ENCODE measurements at regions not wholly inside any gene's neighbourhood (a gene's known extent, or its start where the extent isn't known, plus 50 kb on each side); places are given as distances from the start of the nearest gene placed in this dataset.
A peak's percentile ranks its signal among the peaks of the same experiment; 100 is the strongest.

GRCh38 chr6:25035512-25036435, 100.0 kb upstream of the RIPOR2 start:
- Histone ChIP-seq H3K27ac (ENCODE audit: low read length) (peak overlapping the region; percentile 82), H3K4me1 (ENCODE audit: control insufficient read depth in 1 of 2, extremely low read depth in 1 of 2, insufficient read depth in 2 of 2, low read length in 2 of 2) (peaks cover 33 to 52% of the 10 kb centered on the region in 2 experiments), H3K9me3 (no peaks in the 10 kb centered on the region), H3K4me3 (ENCODE audit: control insufficient read depth in 1 of 2, extremely low read depth in 1 of 2, low read length in 1 of 2) (peak overlapping the region; percentile 25 to 31), H3K36me3 (ENCODE audit: control insufficient read depth in 2 of 2, extremely low read depth in 1 of 2, insufficient read depth in 1 of 2, low read length in 1 of 2) (peaks cover 0 to 2% of the 10 kb centered on the region in 2 donors), H3K27me3 (replicated peaks in 1 of 2; ENCODE audit: control insufficient read depth in 2 of 2, extremely low read depth in 1 of 2, insufficient read depth in 2 of 2, low read length in 1 of 2) (no peaks in the 10 kb centered on the region)
- no peaks in the 10 kb centered on the region for H3K9me3 Mint-ChIP-seq
- peak overlapping the region; percentile 76 to 82 (median 79) for H3K4me3 Mint-ChIP-seq
- H3K27me3 Mint-ChIP-seq: no peaks in the 10 kb centered on the region
- DNase-seq: peak in 1 of 35 experiments; percentile 56
- 9% methylated on average over 8 of the region's 16 CpGs for WGBS (ENCODE audit: insufficient coverage)
- ATAC-seq (replicated peaks in 1 of 4): peak; percentile 43 to 62 (median 56)
- H3K36me3 Mint-ChIP-seq: no peaks in the 10 kb centered on the region
- ChIA-PET POLR2A (interaction anchor here (0.7 to 1.2 kb wide), 4 partner anchors 9 to 202 kb away, joined by 3 to 5 read pairs (median 3); no protein-coding TSS in a partner anchor), CTCF (interaction anchor here (0.6 to 5.6 kb wide), 10 partner anchors 9 to 180 kb away, joined by 3 to 37 read pairs (median 4); no protein-coding TSS in a partner anchor)
- peak overlapping the region; percentile 90 to 100 for H3K27ac Mint-ChIP-seq
- peaks cover 71 to 75% (median 75%) of the 10 kb centered on the region in 3 donors for H3K4me1 Mint-ChIP-seq

GRCh38 chr6:25036461-25036860, 100.7 kb upstream of the RIPOR2 start:
- no peaks in the 10 kb centered on the region for H3K36me3 Mint-ChIP-seq
- 100% methylated on average over 2 of the region's 3 CpGs for WGBS (ENCODE audit: insufficient coverage)
- POLR2A ChIA-PET: interaction anchor here in 1 of 2 donors (0.9 to 1.0 kb wide), 2 partner anchors 9 to 13 kb away, joined by 3 to 5 read pairs; no protein-coding TSS in a partner anchor

GRCh38 chr6:25038300-25038699, 102.5 kb upstream of the RIPOR2 start:
- ATAC-seq (replicated peaks in 1 of 4) (no peak), DNase-seq (no peak)
- H3K27ac ChIP-seq (ENCODE audit: low read length): peak overlapping the region; percentile 93
- CTCF ChIA-PET: interaction anchor here (0.5 to 5.6 kb wide), 9 partner anchors 11 to 184 kb away, joined by 3 to 37 read pairs (median 4); no protein-coding TSS in a partner anchor
- H3K27me3 ChIP-seq (replicated peaks in 1 of 2; ENCODE audit: control insufficient read depth in 2 of 2, extremely low read depth in 1 of 2, insufficient read depth in 2 of 2, low read length in 1 of 2): no peaks in the 10 kb centered on the region
- Mint-ChIP-seq H3K27ac (peak overlapping the region; percentile 95 to 100), H3K27me3 (no peaks in the 10 kb centered on the region), H3K36me3 (no peaks in the 10 kb centered on the region), H3K9me3 (no peaks in the 10 kb centered on the region), H3K4me1 (peaks cover 89 to 90% (median 89%) of the 10 kb centered on the region in 3 donors), H3K4me3 (peak overlapping the region in 2 of 3 donors; percentile 98 to 100)
- H3K4me1 ChIP-seq (ENCODE audit: control insufficient read depth in 1 of 2, extremely low read depth in 1 of 2, insufficient read depth in 2 of 2, low read length in 2 of 2): peaks cover 46 to 67% of the 10 kb centered on the region in 2 experiments
- peaks cover 0 to 2% of the 10 kb centered on the region in 2 donors for H3K36me3 ChIP-seq (ENCODE audit: control insufficient read depth in 2 of 2, extremely low read depth in 1 of 2, insufficient read depth in 1 of 2, low read length in 1 of 2)
- POLR2A ChIA-PET: interaction anchor here (0.5 to 0.6 kb wide), 2 partner anchors 15 to 169 kb away, joined by 3 to 9 read pairs; no protein-coding TSS in a partner anchor
- no peak overlapping the region for H3K4me3 ChIP-seq (ENCODE audit: control insufficient read depth in 1 of 2, extremely low read depth in 1 of 2, low read length in 1 of 2)
- H3K9me3 ChIP-seq: no peaks in the 10 kb centered on the region

More at GRCh38 chr6:25036461-25036860, 100.7 kb upstream of the RIPOR2 start:
- CTCF ChIA-PET: interaction anchor here (0.6 to 5.6 kb wide), 7 partner anchors 9 to 180 kb away, joined by 3 to 37 read pairs (median 5); no protein-coding TSS in a partner anchor
- peak overlapping the region; percentile 76 to 82 (median 79) for H3K4me3 Mint-ChIP-seq
- peaks cover 0 to 2% of the 10 kb centered on the region in 2 donors for H3K36me3 ChIP-seq (ENCODE audit: control insufficient read depth in 2 of 2, extremely low read depth in 1 of 2, insufficient read depth in 1 of 2, low read length in 1 of 2)
- H3K9me3 ChIP-seq: no peaks in the 10 kb centered on the region
- no peaks in the 10 kb centered on the region for H3K27me3 Mint-ChIP-seq
- no peak for ATAC-seq (replicated peaks in 1 of 4)
- H3K4me3 ChIP-seq (ENCODE audit: control insufficient read depth in 1 of 2, extremely low read depth in 1 of 2, low read length in 1 of 2): no peak overlapping the region
- peaks cover 34 to 55% of the 10 kb centered on the region in 2 experiments for H3K4me1 ChIP-seq (ENCODE audit: control insufficient read depth in 1 of 2, extremely low read depth in 1 of 2, insufficient read depth in 2 of 2, low read length in 2 of 2)
- peaks cover 76 to 82% (median 82%) of the 10 kb centered on the region in 3 donors for H3K4me1 Mint-ChIP-seq
- no peak for DNase-seq
- no peaks in the 10 kb centered on the region for H3K9me3 Mint-ChIP-seq
- H3K27me3 ChIP-seq (replicated peaks in 1 of 2; ENCODE audit: control insufficient read depth in 2 of 2, extremely low read depth in 1 of 2, insufficient read depth in 2 of 2, low read length in 1 of 2): no peaks in the 10 kb centered on the region
- peak overlapping the region; percentile 90 to 100 for H3K27ac Mint-ChIP-seq
- H3K27ac ChIP-seq (ENCODE audit: low read length): peak overlapping the region; percentile 82

- H3K27me3 ChIP-seq (replicated peaks in 1 of 2; ENCODE audit: control insufficient read depth in 2 of 2, extremely low read depth in 1 of 2, insufficient read depth in 2 of 2, low read length in 1 of 2): no peaks in the 10 kb centered on the region
- peaks cover 46 to 74% of the 10 kb centered on the region in 2 experiments for H3K4me1 ChIP-seq (ENCODE audit: control insufficient read depth in 1 of 2, extremely low read depth in 1 of 2, insufficient read depth in 2 of 2, low read length in 2 of 2)
- H3K4me3 ChIP-seq (ENCODE audit: control insufficient read depth in 1 of 2, extremely low read depth in 1 of 2, low read length in 1 of 2): peak overlapping the region; percentile 15 to 75
- CTCF ChIA-PET: interaction anchor here (1.1 to 5.6 kb wide), 8 partner anchors 10 to 105 kb away, joined by 3 to 37 read pairs (median 4); no protein-coding TSS in a partner anchor
- 0% methylated on average over 1 of the region's 6 CpGs for WGBS (ENCODE audit: insufficient coverage)
- H3K27ac ChIP-seq (ENCODE audit: low read length): peak overlapping the region; percentile 93
- peaks cover 89 to 94% (median 91%) of the 10 kb centered on the region in 3 donors for H3K4me1 Mint-ChIP-seq
- peak overlapping the region; percentile 95 to 100 for H3K27ac Mint-ChIP-seq
- ATAC-seq (replicated peaks in 1 of 4) (peak in 2 of 4 experiments; percentile 14 to 27), DNase-seq (peak in 1 of 35 experiments; percentile 41)
- no peaks in the 10 kb centered on the region for H3K9me3 ChIP-seq
- POLR2A ChIA-PET: interaction anchor here in 1 of 2 donors (0.8 kb wide), 1 partner anchor 15 kb away, joined by 3 read pairs; no protein-coding TSS in a partner anchor
- no peaks in the 10 kb centered on the region for H3K27me3 Mint-ChIP-seq
- H3K4me3 Mint-ChIP-seq: peak overlapping the region; percentile 95 to 100 (median 98)
- peaks cover 0 to 2% of the 10 kb centered on the region in 2 donors for H3K36me3 ChIP-seq (ENCODE audit: control insufficient read depth in 2 of 2, extremely low read depth in 1 of 2, insufficient read depth in 1 of 2, low read length in 1 of 2)
- no peaks in the 10 kb centered on the region for H3K36me3 Mint-ChIP-seq
- no peaks in the 10 kb centered on the region for H3K9me3 Mint-ChIP-seq
Observed at GRCh38 chr6:25038999-25039398, 103.2 kb upstream of the RIPOR2 start.

- no peak for DNase-seq
- Mint-ChIP-seq H3K27ac (peak overlapping the region; percentile 95 to 100), H3K4me3 (peak overlapping the region; percentile 95 to 100 (median 98)), H3K9me3 (no peaks in the 10 kb centered on the region), H3K4me1 (peaks cover 68 to 69% (median 69%) of the 10 kb centered on the region in 3 donors), H3K36me3 (no peaks in the 10 kb centered on the region), H3K27me3 (no peaks in the 10 kb centered on the region)
- ChIA-PET CTCF (interaction anchor here (0.6 to 2.6 kb wide), 7 partner anchors 9 to 327 kb away, joined by 3 to 28 read pairs (median 6); no protein-coding TSS in a partner anchor), POLR2A (interaction anchor here in 1 of 2 donors (0.6 to 1.7 kb wide), 3 partner anchors 13 to 104 kb away, joined by 4 to 9 read pairs (median 4); no protein-coding TSS in a partner anchor)
- Histone ChIP-seq H3K9me3 (no peaks in the 10 kb centered on the region), H3K36me3 (ENCODE audit: control insufficient read depth in 2 of 2, extremely low read depth in 1 of 2, insufficient read depth in 1 of 2, low read length in 1 of 2) (peaks cover 0 to 2% of the 10 kb centered on the region in 2 donors), H3K27me3 (replicated peaks in 1 of 2; ENCODE audit: control insufficient read depth in 2 of 2, extremely low read depth in 1 of 2, insufficient read depth in 2 of 2, low read length in 1 of 2) (no peaks in the 10 kb centered on the region), H3K4me1 (ENCODE audit: control insufficient read depth in 1 of 2, extremely low read depth in 1 of 2, insufficient read depth in 2 of 2, low read length in 2 of 2) (peaks cover 30 to 58% of the 10 kb centered on the region in 2 experiments), H3K27ac (ENCODE audit: low read length) (peak overlapping the region; percentile 93), H3K4me3 (ENCODE audit: control insufficient read depth in 1 of 2, extremely low read depth in 1 of 2, low read length in 1 of 2) (peak overlapping the region; percentile 75 to 80)
- WGBS (ENCODE audit: insufficient coverage): 6% methylated on average over 9 of the region's 12 CpGs
- ATAC-seq (replicated peaks in 1 of 4): peak; percentile 28 to 39 (median 32)
Observed at GRCh38 chr6:25041485-25042035, 105.8 kb upstream of the RIPOR2 start.
